DMS53 treated with DMSO at 0.1 percent for 48 hours (cell line): ENCODE measurements at regions not wholly inside any gene's neighbourhood (a gene's known extent, or its start where the extent isn't known, plus 50 kb on each side); places are given as distances from the start of the nearest gene placed in this dataset.
A peak's percentile ranks its signal among the peaks of the same experiment; 100 is the strongest.

Experiments
- DNase-seq: peaks from one replicate; lab custom pipeline; 2025; ENCODE audit not compliant: unreplicated experiment; lab: John Stamatoyannopoulos, UW

DNA sequence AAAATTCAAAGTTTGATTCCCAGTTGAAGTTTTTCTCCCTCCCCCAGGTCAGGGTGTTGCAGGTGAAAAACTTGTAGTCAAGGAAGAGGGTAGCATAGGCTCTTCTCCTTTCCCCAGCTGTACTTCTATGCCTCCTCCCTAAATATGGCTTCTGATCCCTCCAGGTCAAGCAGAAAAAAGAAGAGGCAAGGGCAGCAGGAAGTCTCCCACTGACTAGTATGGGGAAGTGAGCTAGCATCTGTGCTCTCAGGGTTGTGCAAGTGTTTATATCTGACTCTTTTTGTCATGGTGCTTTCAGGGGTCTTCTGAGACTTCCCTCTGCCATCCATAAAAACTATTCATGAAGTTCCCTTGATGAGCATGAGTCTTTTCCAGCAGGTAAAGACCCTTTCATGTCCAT is 76.0 kb downstream of the ATPSCKMT start:
- DNase-seq: no peak

GRCh38 chr5:10172247-10172646 is 77.4 kb downstream of the ATPSCKMT start:
- no peak for DNase-seq

DNA sequence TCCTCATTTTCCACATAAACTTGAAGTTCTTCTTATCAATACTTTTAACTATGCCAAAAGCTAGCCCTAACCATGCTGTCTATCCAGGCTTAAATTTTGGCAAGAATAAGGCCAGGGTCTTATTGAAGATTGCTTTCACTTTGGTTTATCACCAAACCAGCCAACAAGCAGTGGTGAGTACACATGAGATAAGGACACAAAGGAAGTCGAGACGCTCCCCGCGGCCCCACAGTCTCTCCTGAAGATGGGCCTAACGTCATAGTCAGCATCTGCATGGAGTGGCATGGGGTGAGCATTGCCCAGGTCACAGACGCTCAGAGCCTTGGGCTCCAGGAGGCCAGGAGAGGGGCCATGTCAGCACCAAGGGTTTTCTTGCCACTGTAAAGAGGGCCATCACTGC is 80.3 kb downstream of the ATPSCKMT start:
- DNase-seq: no peak

- no peak for DNase-seq
These were observed 81.4 kb downstream of the ATPSCKMT start for GRCh38 chr5:10168254-10168653.

DNA sequence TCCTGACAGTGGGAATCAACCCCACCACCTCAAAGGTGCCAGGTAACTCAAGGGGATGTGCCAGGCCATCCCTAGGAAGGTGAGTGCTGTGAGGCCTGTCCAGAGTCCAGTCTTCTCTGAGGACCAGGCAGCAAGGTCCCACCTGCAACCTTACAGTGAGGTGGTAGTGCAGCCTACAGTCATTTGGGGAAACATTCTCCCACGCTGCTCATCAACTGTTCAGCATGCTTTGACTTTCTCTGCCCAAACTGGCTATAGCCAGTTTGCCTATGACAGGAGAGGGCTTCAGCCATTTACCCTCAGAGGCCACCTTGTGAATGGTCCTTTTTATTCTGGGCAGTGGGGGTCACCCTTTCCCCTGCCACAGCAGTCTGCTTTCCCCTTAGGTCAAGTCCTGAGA is 81.9 kb downstream of the ATPSCKMT start:
- DNase-seq: no peak

GRCh38 chr5:10166392-10166791 is 83.3 kb downstream of the ATPSCKMT start:
- DNase-seq: no peak

DNA sequence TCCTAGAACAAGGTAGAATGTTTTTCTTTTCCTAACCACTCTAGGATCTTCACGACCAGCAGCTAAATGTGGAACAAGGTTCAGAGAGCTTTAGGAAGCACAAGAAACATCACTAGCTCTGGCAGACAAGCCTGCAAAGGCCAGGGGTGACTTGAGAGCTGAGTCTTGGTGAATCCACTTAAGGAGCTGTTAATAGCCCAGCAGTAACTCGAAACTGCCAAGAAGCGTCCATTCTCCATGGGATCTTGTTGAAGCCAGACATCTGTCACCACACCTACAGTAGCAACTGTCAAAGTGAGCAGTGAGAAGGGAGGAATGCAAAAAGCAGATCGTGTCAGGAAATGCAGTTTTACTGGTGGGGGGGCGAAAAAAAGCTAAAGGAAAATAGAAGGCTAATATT is 87.2 kb downstream of the ATPSCKMT start:
- DNase-seq: no peak

- DNase-seq: no peak
These were observed 87.9 kb downstream of the ATPSCKMT start for GRCh38 chr5:10161778-10162177.

DNA sequence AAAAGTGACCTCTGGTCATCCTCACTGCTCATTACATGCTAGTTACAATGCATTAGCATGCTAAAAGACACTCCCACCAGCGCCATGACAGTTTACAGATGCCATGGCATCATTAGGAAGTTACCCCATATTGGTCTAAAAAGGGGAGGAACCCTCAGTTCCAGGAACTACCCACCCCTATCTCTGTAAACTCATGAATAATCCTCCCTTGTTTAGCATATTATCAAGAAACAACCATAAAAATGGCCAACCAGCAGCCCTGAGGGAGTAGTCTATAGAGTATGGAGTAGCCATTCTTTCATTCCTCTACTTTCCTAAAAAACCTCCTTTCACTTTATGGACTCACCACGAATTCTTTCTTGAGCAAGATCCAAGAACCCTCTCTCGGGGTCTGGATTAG is 89.4 kb downstream of the ATPSCKMT start:
- no peak for DNase-seq

- no peak for DNase-seq
These were observed 90.8 kb downstream of the ATPSCKMT start for GRCh38 chr5:10158886-10159285.

- DNase-seq: peak; percentile 98
These were observed 92.5 kb downstream of the ATPSCKMT start for GRCh38 chr5:10157085-10157669.

GRCh38 chr5:10155897-10156667 is 93.6 kb downstream of the ATPSCKMT start:
- DNase-seq: no peak

GRCh38 chr5:10153808-10154537 is 95.7 kb downstream of the ATPSCKMT start:
- DNase-seq: no peak

DNA sequence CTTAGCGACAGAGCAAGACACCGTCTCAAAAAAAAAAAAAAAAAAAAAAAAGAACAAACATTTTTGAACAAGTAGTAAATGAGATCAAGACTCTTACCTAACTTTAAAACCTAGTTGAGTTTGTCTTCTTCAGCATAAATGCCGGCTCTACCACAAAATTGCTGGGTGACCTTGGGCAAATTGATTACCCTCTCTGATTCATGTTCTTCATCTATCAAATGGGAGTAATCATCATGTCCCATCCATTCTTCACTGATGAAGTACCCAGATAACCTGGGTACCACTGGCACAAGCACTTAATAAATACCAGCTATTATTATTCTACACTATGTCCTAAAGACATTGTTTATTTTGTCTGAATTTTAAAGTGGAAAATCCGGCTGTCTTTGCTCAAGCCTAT is 96.3 kb downstream of the ATPSCKMT start:
- no peak for DNase-seq

- no peak for DNase-seq
These were observed 98.0 kb downstream of the ATPSCKMT start for GRCh38 chr5:10151656-10152055.

- DNase-seq: no peak
These were observed 99.8 kb downstream of the ATPSCKMT start for GRCh38 chr5:10149911-10150310.

- DNase-seq: peak; percentile 21
These were observed 103.7 kb downstream of the ATPSCKMT start for GRCh38 chr5:10145923-10146401.

DNA sequence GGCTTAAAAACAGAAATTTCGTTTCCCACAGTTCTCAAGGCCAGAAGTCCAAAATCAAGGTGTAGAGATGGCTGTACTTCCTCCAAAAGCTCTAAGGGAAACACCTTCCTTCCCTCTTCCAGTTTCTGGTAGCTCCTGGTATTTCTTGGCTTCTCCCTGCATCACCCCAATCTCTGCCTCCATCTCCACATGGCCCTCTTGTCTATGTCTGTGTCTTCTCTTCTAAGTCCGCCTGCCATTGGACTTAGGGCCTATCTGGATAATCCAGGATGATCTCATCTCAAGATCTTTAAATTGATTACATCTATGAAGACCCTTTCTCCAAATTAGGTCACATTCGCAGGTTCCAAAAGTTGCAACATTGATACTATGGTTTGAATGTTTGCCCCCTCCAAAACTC is 105.6 kb downstream of the ATPSCKMT start:
- no peak for DNase-seq

DNA sequence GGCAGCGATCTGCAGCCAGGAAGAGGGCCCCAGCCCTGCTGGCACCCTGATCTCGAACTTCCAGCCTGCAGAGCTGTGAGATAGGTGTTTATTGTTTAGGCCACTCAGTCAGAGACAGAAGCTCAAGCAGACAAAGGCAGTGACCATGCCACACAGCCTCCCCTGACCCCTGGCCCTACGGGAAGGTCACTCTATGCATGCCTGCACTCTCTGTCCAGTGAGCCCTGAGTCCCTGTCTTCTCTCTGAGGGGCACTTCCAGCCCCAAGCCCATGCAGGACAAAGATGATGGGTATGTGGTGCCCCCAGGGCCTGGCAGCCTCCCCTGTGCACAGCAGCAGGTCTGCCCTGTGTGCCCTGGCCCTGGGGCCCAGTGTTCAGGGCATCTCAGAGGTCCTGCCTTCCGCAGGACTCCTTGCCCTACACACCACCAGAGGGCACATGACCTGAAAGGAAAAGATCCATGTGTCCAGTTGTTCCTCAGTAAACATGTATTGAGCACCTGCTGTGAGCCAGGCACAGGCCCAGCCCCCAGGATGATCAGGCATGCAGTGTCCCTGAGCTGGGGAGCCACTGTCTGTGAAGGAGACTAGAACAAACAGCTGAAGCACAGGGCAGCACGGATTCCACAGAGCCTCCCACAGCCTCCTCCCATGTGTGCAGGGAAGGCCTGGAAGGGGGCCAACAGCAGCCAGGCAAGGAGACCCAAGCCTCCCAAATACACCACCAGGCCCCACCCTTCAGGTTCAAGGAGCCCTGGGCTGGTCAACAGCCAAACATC is 109.3 kb downstream of the ATPSCKMT start:
- peak; percentile 21 for DNase-seq

- no peak for DNase-seq
These were observed 111.2 kb downstream of the ATPSCKMT start for GRCh38 chr5:10138395-10139057.

DNA sequence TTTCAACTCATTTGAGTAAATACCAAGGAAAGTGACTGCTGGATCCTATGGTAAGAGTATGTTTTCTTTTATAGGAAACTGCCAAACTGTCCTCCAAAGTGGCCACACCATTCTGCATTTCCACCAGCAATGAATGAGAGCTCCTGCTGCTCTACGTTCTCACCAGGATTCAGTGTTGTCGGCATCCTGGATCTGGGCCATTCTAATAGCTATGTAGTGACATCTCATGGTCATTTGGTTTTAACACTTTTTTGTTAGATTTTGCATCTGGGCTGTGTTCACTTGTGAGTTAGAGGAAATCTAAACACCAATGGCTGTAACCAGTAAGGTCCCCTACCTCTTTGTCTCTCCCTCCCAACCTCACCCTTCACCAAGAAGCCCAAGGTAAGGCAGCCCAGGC is 115.9 kb downstream of the ATPSCKMT start:
- no peak for DNase-seq
